Psoas muscle (tissue), 7 donors: ENCODE measurements at regions not wholly inside any gene's neighbourhood (a gene's known extent, or its start where the extent isn't known, plus 50 kb on each side); places are given as distances from the start of the nearest gene placed in this dataset.
"Not testable (repeated sequence)": the region's sequence is repeated elsewhere in the genome, so short reads cannot be mapped to it uniquely, and the experiment has no call there.

ENCODE experiments used
- ATAC-seq, 4 donors: fragments of 200-7000 bp; cut with Tn5 transposase; one replicate each; pipeline ENCODE4 v1.9.1; 2020; ENCODE audit warnings: moderate library complexity in 3 of 4, mild to moderate bottlenecking in 2 of 4
- DNase-seq, 2 donors: peaks; one replicate each; pipeline ENCODE4 v3.0.0-alpha.2; 2020
- H3K27ac ChIP-seq: fragments of 200-600 bp; one replicate; pipeline ENCODE4 v1.8.0; 2022
- H3K27me3 ChIP-seq, 3 donors: fragments of 200-600 bp in 1 of 3; one replicate each; pipeline versions ENCODE4 v1.6.1 to v1.8.0; 2013 to 2022; ENCODE audit warnings: low read length in 2 of 3, mild to moderate bottlenecking in 2 of 3, moderate library complexity in 1 of 3; ENCODE audit not compliant: insufficient read depth in 3 of 3
- H3K36me3 ChIP-seq, 2 donors: fragments of 200-600 bp in 1 of 2; one replicate each; pipeline versions ENCODE4 v1.6.1 to v1.8.0; 2013 to 2022; ENCODE audit warnings: low read depth in 1 of 2, mild to moderate bottlenecking in 1 of 2, moderate library complexity in 1 of 2; ENCODE audit not compliant: insufficient read depth in 1 of 2
- H3K4me1 ChIP-seq: fragments of 200-600 bp; one replicate; pipeline ENCODE4 v1.8.0; 2022
- H3K4me3 ChIP-seq: fragments of 200-600 bp; one replicate; pipeline ENCODE4 v1.8.0; 2022; ENCODE audit warnings: mild to moderate bottlenecking
- H3K9me3 ChIP-seq: fragments of 200-600 bp; one replicate; pipeline ENCODE4 v1.8.0; 2022
- WGBS, 3 donors: extraction: QIAGEN DNeasy Blood & Tissue Kit; methylation state at CpG; one replicate each; pipeline versions ENCODE4 v1.1.6 to v1.1.7; 2013; 5-methylcytosine and 5-hydroxymethylcytosine counted together
- intact Hi-C, 2 donors: fragments of 100-400 bp; cut with DNase I; formaldehyde crosslinking; loops; one replicate each; pipeline versions ENCODE4 v1.11.0 to v1.14.2; 2022
- TF ChIP-seq, protein P1 (sequence below): fragments of 200-600 bp; IDR thresholded peaks from one replicate; pipeline ENCODE4 v1.8.0; 2022; ENCODE audit warnings: antibody characterized with exemption
- donor health status: healthy with polysubstance abuse.
- donor health status: DM: no; HTN: no; CAD: no; lungs with moderate emphysema.
- donor health status: Bipolar disorder and iron deficiency.
- donor health status: healthy.
- donor health status: DM: yes; HTN: yes; CAD: no.
- donor health status: DM: no; HTN: no; CAD: no.
- donor health status: DM: yes; HTN: yes; CAD: no.

DNA sequence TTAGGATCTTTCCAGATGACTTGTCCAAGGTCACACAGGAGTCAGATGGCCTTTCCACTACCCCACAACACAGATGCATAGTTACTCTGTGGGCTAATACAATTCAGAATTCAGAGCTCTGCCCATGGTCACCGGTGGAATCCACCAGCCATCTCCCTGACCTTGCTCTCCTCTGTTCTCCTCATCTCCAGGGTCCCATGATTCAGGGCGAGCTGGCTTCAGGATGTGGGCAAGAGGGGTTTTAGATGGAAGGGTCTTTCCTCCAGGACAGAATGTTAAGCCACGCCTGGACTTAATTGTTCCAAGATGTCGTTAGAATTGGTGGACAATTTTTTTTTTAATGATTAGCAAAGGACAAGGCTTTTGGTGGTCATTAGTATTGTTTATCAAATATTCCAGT is 81.7 kb upstream of the LARP1 start:
- DNase-seq (no peak), ATAC-seq (no peak)
- no peak overlapping the region for H3K4me3 ChIP-seq
- no peak overlapping the region for H3K27ac ChIP-seq
- TF ChIP-seq, protein P1, sequence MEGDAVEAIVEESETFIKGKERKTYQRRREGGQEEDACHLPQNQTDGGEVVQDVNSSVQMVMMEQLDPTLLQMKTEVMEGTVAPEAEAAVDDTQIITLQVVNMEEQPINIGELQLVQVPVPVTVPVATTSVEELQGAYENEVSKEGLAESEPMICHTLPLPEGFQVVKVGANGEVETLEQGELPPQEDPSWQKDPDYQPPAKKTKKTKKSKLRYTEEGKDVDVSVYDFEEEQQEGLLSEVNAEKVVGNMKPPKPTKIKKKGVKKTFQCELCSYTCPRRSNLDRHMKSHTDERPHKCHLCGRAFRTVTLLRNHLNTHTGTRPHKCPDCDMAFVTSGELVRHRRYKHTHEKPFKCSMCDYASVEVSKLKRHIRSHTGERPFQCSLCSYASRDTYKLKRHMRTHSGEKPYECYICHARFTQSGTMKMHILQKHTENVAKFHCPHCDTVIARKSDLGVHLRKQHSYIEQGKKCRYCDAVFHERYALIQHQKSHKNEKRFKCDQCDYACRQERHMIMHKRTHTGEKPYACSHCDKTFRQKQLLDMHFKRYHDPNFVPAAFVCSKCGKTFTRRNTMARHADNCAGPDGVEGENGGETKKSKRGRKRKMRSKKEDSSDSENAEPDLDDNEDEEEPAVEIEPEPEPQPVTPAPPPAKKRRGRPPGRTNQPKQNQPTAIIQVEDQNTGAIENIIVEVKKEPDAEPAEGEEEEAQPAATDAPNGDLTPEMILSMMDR: no peak
- peaks cover 5% of the 10 kb centered on the region for H3K4me1 ChIP-seq
- no peaks in the 10 kb centered on the region for H3K9me3 ChIP-seq
- 60 to 68% (median 66%) methylated on average over 4 of the region's 4 CpGs for WGBS, 3 donors
- no peaks in the 10 kb centered on the region for H3K27me3 ChIP-seq
- no peaks in the 10 kb centered on the region for H3K36me3 ChIP-seq
- intact Hi-C loops: no loop called here

DNA sequence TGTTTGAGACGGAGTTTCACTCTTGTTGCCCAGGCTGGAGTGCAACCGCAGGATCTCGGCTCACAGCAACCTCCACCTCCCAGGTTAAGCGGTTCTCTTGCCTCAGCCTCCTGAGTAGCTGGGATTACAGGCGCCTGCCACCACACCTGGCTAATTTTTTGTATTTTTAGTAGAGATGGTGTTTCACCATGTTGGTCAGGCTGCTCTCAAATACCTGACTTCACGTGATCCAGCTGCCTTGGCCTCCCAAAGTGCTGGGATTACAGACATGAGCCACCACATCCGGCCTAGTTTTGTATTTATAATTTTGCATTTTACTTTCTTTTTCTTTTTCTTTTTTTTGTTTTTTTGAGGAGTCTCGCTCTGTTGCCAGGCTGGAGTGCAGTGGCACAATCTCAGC is 85.3 kb upstream of the LARP1 start:
- ATAC-seq, H3K27me3 ChIP-seq, H3K36me3 ChIP-seq, H3K27ac ChIP-seq, H3K4me1 ChIP-seq, intact Hi-C loops, DNase-seq, H3K9me3 ChIP-seq, H3K4me3 ChIP-seq: not testable (repeated sequence)
- WGBS, 3 donors: 90 to 94% (median 93%) methylated on average over 8 of the region's 8 CpGs

DNA sequence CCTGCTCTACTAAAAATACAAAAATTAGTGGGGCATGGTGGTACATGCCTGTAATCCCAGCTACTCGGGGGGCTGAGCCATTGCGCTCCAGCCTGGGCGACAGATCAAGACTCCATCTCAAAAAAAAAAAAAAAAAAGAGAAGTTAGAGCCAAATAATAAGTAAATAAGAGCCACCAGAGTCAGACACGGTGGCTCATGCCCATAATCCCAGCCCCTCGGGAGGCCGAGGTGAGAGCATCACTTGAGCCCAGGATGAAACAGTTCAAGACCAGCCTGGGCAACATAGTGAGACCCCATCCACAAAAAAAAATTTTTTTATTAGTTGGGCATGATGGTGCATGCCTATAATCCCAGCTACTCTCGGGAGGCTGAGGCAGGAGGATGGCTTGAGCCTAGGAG is 85.8 kb upstream of the LARP1 start:
- H3K27me3 ChIP-seq: no peaks in the 10 kb centered on the region
- H3K9me3 ChIP-seq: no peaks in the 10 kb centered on the region
- H3K4me3 ChIP-seq: no peak overlapping the region
- ATAC-seq: no peak
- no peak for DNase-seq
- 87 to 91% (median 89%) methylated on average over 7 of the region's 7 CpGs for WGBS, 3 donors
- TF ChIP-seq, protein P1: no peak
- intact Hi-C loops: no loop called here
- H3K4me1 ChIP-seq: no peaks in the 10 kb centered on the region
- H3K27ac ChIP-seq: no peak overlapping the region
- no peaks in the 10 kb centered on the region for H3K36me3 ChIP-seq

DNA sequence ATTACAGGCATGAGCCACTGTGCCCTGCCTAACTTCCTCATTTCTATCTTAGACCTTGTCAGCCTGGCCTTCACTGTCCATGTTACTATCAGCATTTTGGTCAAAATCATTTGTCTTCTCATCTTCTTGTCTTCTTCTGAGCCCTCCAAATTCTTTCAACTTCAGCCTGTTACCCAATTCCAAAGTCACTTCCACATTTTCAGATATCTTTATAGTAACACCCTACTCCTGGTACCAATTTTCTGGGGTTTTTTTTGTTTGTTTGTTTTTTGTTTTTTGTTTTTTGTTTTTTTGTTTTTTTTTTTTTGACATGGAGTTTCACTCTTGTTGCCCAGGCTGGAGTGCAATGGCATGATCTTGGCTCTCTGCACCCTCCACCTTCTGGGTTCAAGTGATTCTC is 90.3 kb upstream of the LARP1 start:
- intact Hi-C loops: no loop called here
- Histone ChIP-seq H3K27ac (no peak overlapping the region), H3K36me3 (no peaks in the 10 kb centered on the region), H3K4me1 (no peaks in the 10 kb centered on the region), H3K4me3 (no peak overlapping the region), H3K9me3 (no peaks in the 10 kb centered on the region), H3K27me3 (no peaks in the 10 kb centered on the region)
- TF ChIP-seq, protein P1: no peak
- no peak for ATAC-seq
- no peak for DNase-seq

DNA sequence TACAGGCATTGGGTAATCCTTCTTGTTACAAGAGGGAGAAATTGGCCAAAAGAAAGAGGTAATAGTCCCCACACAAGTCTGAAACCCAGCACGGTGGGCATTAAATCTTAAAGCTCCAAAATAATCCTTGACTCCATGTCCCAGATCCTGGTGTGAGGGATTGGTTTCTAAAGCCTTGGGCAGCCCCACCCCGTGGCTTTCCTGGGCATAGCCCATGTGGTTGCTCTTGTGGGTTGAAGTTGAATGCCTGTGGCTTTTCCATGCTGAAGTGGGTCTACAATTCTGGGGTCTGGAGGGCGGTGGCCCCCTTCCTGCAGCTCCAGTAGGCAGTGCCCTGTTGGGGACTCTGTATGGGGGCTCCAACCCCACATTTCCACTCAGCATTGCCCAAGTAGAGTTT is 91.8 kb upstream of the LARP1 start:
- 49 to 75% (median 60%) methylated on average over 3 of the region's 3 CpGs for WGBS, 3 donors
- H3K27ac ChIP-seq: no peak overlapping the region
- H3K4me3 ChIP-seq: no peak overlapping the region
- no peak for ATAC-seq
- no peaks in the 10 kb centered on the region for H3K36me3 ChIP-seq
- intact Hi-C loops: no loop called here
- TF ChIP-seq, protein P1: no peak
- no peaks in the 10 kb centered on the region for H3K9me3 ChIP-seq
- no peaks in the 10 kb centered on the region for H3K4me1 ChIP-seq
- no peak for DNase-seq
- H3K27me3 ChIP-seq: no peaks in the 10 kb centered on the region
